Fibroblast of pulmonary artery (primary cell): ENCODE measurements at regions not wholly inside any gene's neighbourhood (a gene's known extent, or its start where the extent isn't known, plus 50 kb on each side); places are given as distances from the start of the nearest gene placed in this dataset.

Experiments
- DNase-seq: peaks from one replicate; pipeline ENCODE4 v3.0.0-alpha.2; 2010; ENCODE audit warnings: low read depth
- H3K4me3 ChIP-seq: replicated peaks from 2 replicates; pipeline ENCODE4 v1.5.1; 2011; ENCODE audit warnings: low read depth, mild to moderate bottlenecking, control low read depth, low read length, moderate library complexity
- TF ChIP-seq, protein P1 (sequence below): IDR thresholded peaks from 2 replicates; pipeline ENCODE4 v1.5.1; 2011; ENCODE audit warnings: mild to moderate bottlenecking, control low read depth, low read length, inconsistent platforms; ENCODE audit errors: missing control alignments

DNA sequence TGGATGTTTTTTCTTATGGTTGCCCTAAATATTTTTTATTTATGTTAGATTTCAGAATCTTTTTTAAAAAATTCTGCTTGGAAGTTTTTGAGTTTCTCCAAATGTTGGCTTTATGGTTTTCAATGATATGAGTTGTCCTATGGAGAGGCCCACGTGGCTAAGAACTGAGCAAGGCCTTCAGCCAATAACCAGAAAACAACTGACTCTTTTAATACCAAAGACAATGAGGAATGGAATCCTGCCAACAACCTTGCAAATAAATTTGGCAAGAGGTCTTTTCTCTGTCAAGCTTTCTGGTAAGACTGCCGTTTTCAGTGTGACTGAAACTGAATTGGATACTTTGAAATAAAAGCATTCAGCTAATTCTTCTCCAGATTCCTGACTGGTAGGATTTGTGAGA lies 1740.1 kb upstream of the WWC1 start:
- no peak overlapping the region for H3K4me3 ChIP-seq
- TF ChIP-seq, protein P1, sequence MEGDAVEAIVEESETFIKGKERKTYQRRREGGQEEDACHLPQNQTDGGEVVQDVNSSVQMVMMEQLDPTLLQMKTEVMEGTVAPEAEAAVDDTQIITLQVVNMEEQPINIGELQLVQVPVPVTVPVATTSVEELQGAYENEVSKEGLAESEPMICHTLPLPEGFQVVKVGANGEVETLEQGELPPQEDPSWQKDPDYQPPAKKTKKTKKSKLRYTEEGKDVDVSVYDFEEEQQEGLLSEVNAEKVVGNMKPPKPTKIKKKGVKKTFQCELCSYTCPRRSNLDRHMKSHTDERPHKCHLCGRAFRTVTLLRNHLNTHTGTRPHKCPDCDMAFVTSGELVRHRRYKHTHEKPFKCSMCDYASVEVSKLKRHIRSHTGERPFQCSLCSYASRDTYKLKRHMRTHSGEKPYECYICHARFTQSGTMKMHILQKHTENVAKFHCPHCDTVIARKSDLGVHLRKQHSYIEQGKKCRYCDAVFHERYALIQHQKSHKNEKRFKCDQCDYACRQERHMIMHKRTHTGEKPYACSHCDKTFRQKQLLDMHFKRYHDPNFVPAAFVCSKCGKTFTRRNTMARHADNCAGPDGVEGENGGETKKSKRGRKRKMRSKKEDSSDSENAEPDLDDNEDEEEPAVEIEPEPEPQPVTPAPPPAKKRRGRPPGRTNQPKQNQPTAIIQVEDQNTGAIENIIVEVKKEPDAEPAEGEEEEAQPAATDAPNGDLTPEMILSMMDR = no peak
- peak; percentile 71 for DNase-seq

DNA sequence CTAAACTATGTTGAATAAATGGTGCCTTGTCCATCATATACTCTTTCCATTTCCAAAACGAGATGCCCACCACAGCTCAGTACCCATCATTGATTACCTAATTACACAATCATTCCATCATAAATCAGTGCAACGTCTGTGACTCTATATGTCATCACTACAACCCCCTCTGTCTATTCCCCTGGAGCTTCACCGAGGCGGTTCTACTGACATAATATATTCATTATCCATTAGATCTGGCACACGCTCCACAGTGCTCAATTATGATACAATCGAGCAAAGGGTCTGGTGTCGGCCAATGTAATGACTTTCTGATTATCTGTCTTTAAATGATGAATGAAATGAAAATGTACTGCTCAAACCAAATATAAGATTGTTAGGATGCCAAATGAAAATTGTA lies 1737.7 kb upstream of the WWC1 start:
- TF ChIP-seq, protein P1 = no peak
- H3K4me3 ChIP-seq = no peak overlapping the region
- DNase-seq = no peak

DNA sequence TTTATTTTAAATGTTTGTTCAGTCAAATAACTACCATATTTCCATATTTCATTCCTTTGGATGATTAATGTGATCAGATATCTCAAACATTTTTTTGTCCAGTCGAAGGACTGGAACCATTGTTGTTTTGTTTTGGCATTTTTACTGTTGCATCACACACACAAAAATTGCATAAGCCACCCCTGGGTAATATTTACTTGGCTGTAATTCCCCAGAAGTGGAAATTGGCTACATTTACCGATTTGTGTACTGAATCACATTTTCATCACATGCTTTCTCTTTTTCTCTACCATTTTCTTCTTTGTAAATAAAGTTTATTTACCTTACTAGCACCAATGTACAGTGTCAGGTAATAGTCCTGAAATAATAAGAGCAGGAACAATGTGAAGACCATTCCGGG lies 1729.7 kb upstream of the WWC1 start:
- peak; percentile 63 for DNase-seq
- no peak overlapping the region for H3K4me3 ChIP-seq
- TF ChIP-seq, protein P1 = no peak

DNA sequence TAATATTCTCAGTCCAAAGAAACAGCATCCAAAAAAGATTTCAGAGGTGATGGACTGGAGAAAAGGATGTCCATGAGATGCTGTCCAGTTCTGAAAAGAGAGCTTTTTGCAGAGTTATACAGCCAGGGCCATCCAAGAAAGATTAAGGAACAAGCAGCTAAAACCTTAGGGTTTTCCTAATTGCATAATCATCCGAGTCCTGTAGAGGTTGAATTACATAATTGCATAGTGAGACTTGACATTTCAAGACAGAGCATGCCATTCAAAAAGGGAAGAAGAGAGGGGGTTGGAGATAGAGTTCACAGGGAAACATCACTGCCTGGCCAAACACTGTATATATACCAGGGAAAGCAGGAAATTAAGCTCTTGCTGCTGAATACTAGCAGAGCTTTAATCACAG lies 1729.2 kb upstream of the WWC1 start:
- TF ChIP-seq, protein P1 = no peak
- no peak overlapping the region for H3K4me3 ChIP-seq
- DNase-seq = peak; percentile 34

DNA sequence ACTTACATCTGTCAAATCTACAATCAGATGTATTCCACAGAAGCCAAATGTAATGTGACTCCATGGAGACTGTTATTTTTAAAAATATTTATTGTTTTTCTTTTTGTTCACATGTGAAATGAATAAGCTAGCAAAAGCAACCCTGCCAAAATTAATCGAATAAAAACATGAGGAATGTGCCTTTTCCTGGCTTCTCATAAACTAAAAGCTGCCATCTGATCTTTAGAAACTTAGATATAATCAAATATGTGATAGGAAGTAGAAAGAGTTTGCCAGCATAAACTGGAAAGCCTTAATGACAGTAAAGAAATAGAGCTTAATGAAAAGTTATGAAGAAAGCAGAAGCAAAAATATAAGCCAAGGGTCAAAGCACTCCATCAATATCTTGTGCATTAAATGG lies 1724.7 kb upstream of the WWC1 start:
- no peak overlapping the region for H3K4me3 ChIP-seq

DNA sequence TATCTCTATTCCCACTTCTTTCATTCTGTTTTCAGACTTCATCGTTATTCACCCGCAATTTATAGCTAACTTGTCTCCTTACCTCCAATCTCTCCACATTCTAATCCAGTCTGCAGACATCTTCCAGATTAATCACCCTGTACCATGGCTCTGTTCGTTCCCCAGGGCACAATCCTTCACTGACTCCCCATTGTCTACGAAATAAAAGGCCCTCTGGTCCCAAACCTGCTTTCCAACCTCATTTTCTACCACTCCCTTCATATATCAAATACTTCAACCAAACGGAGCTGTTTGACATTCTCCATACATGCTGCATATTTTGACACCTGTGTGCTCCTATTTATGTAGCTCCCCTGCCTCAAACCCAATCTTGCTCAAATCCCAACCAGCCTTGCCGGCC lies 1720.6 kb upstream of the WWC1 start:
- TF ChIP-seq, protein P1 = no peak
- no peak for DNase-seq
- no peak overlapping the region for H3K4me3 ChIP-seq

More for the DNA sequence above, 1724.7 kb upstream of the WWC1 start:
- DNase-seq = no peak
- TF ChIP-seq, protein P1 = no peak

DNA sequence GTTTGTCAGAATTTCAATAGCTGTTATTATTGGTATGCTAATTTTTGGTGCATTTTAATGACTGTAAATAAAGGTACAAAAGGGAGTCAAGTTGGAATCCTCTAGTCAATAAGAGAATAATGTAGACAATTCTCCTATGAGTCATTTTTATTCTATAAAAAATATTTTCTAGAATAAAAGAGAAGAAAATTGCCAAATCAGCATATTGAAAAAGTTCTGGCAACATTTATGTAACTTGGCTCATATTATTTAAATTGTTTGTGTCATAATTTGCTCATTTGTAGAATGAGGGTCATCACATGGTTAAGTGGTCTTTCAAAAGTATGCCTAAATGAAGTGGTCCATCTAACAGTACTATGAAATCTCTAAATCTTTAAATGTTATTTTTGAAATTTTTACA lies 1719.8 kb upstream of the WWC1 start:
- H3K4me3 ChIP-seq = no peak overlapping the region
- DNase-seq = no peak

More for the DNA sequence above, 1719.8 kb upstream of the WWC1 start:
- TF ChIP-seq, protein P1 = no peak
